CD4-positive, alpha-beta T cell (primary cell): ENCODE measurements at regions not wholly inside any gene's neighbourhood (a gene's known extent, or its start where the extent isn't known, plus 50 kb on each side); places are given as distances from the start of the nearest gene placed in this dataset.

Experiments
- ATAC-seq: fragments of 200-7000 bp; cut with Tn5 transposase; one replicate; pipeline ENCODE4 v1.10.0; 2022; ENCODE audit warnings: mild to moderate bottlenecking; ENCODE audit not compliant: poor library complexity
- CTCF ChIA-PET: fragments of 350-600 bp; sonication (Branson Sonifier 250); formaldehyde crosslinking; loops from one replicate; lab custom pipeline; 2021; ENCODE audit warnings: antibody characterized with exemption, inconsistent platforms; lab: Charles Lee
- POLR2A ChIA-PET: fragments of 350-600 bp; sonication (Branson Sonifier 250); formaldehyde crosslinking; loops from one replicate; lab custom pipeline; 2021; ENCODE audit warnings: antibody characterized with exemption, inconsistent platforms; lab: Charles Lee
- DNase-seq, 14 experiments: peaks; one replicate each; pipeline ENCODE4 v3.0.0-alpha.2; 2013 to 2020; ENCODE audit warnings: mixed read lengths in 2 of 14
- H3K27ac ChIP-seq, 2 donors: one replicate each; pipeline versions ENCODE4 v1.5.1 to v1.7.0; 2013; ENCODE audit warnings: low read length in 2 of 2, low read depth in 1 of 2, mild to moderate bottlenecking in 1 of 2
- H3K27me3 ChIP-seq, 2 experiments: 1 replicate in 1 of 2; 2 replicates in 1 of 2; pipeline versions ENCODE4 v1.6.1 to v1.7.0; 2013; ENCODE audit warnings: low read length in 2 of 2, control low read depth in 1 of 2, mild to moderate bottlenecking in 1 of 2, moderate library complexity in 1 of 2; ENCODE audit not compliant: insufficient read depth in 2 of 2, control insufficient read depth in 1 of 2
- H3K36me3 ChIP-seq: one replicate; pipeline ENCODE4 v1.6.1; 2013; ENCODE audit warnings: low read length, control low read depth; ENCODE audit not compliant: insufficient read depth
- H3K4me1 ChIP-seq: one replicate; pipeline ENCODE4 v1.6.1; 2013; ENCODE audit warnings: low read length, control low read depth; ENCODE audit not compliant: insufficient read depth
- H3K4me3 ChIP-seq: one replicate; pipeline ENCODE4 v1.5.1; 2013; ENCODE audit warnings: mild to moderate bottlenecking, low read length, moderate library complexity
- H3K9me3 ChIP-seq, 2 experiments: 1 replicate in 1 of 2; 2 replicates in 1 of 2; pipeline versions ENCODE4 v1.6.1 to v1.7.0; 2013; ENCODE audit warnings: low read length in 2 of 2, mild to moderate bottlenecking in 2 of 2, control low read depth in 1 of 2, moderate library complexity in 1 of 2; ENCODE audit not compliant: control insufficient read depth in 1 of 2, insufficient read depth in 1 of 2
- H3K27ac Mint-ChIP-seq: one replicate; pipeline ENCODE4 v1.8.0; 2020; ENCODE audit warnings: mixed read lengths
- H3K27me3 Mint-ChIP-seq: one replicate; pipeline ENCODE4 v1.8.0; 2021; ENCODE audit warnings: mixed read lengths
- H3K36me3 Mint-ChIP-seq: one replicate; pipeline ENCODE4 v1.8.0; 2021; ENCODE audit warnings: low read depth, mixed read lengths
- H3K4me1 Mint-ChIP-seq: one replicate; pipeline ENCODE4 v1.8.0; 2021; ENCODE audit warnings: low read depth, mixed read lengths
- H3K4me3 Mint-ChIP-seq: one replicate; pipeline ENCODE4 v1.8.0; 2020; ENCODE audit warnings: mild to moderate bottlenecking, mixed read lengths
- H3K9me3 Mint-ChIP-seq: one replicate; pipeline ENCODE4 v1.8.0; 2020; ENCODE audit warnings: mixed read lengths
- CTCF ChIP-seq: fragments of 200-600 bp; IDR thresholded peaks from one replicate; pipeline ENCODE4 v1.8.0; 2022; ENCODE audit warnings: antibody characterized with exemption, mild to moderate bottlenecking
- intact Hi-C, 2 experiments: fragments of 100-400 bp; cut with DNase I in 1 of 2; cut with micrococcal nuclease in 1 of 2; formaldehyde crosslinking; loops; one replicate each; pipeline versions ENCODE4 v1.15.1 to v1.9.0; 2023 to 2025; cut with DNase I, micrococcal nuclease

- Mint-ChIP-seq H3K27me3 (peaks cover 34% of the 10 kb centered on the region), H3K4me3 (no peak overlapping the region)
Observed at GRCh38 chr11:19433791-19434190, 193.0 kb upstream of the E2F8 start.

GRCh38 chr11:19433367-19433766, 192.6 kb upstream of the E2F8 start:
- Histone ChIP-seq H3K27ac (no peak overlapping the region), H3K4me3 (no peak overlapping the region), H3K27me3 (peaks cover 0 to 8% of the 10 kb centered on the region in 2 experiments), H3K36me3 (no peaks in the 10 kb centered on the region), H3K4me1 (no peaks in the 10 kb centered on the region), H3K9me3 (peaks cover 0 to 4% of the 10 kb centered on the region in 2 experiments)
- DNase-seq = no peak
- POLR2A ChIA-PET = no interaction called here
- no peak overlapping the region for H3K27ac Mint-ChIP-seq
- intact Hi-C loops = no loop called here
- no peaks in the 10 kb centered on the region for H3K9me3 Mint-ChIP-seq
- no peaks in the 10 kb centered on the region for H3K4me1 Mint-ChIP-seq
- no peaks in the 10 kb centered on the region for H3K36me3 Mint-ChIP-seq
- ATAC-seq = no peak
- peaks cover 35% of the 10 kb centered on the region for H3K27me3 Mint-ChIP-seq
- TF ChIP-seq CTCF = no peak
- CTCF ChIA-PET = no interaction called here
- H3K4me3 Mint-ChIP-seq = no peak overlapping the region

More at GRCh38 chr11:19433791-19434190, 193.0 kb upstream of the E2F8 start:
- ChIA-PET POLR2A (no interaction called here), CTCF (no interaction called here)
- intact Hi-C loops = no loop called here
- Histone ChIP-seq H3K27me3 (peaks cover 0 to 7% of the 10 kb centered on the region in 2 experiments), H3K4me1 (no peaks in the 10 kb centered on the region), H3K36me3 (no peaks in the 10 kb centered on the region), H3K9me3 (peaks cover 0 to 4% of the 10 kb centered on the region in 2 experiments), H3K4me3 (no peak overlapping the region), H3K27ac (no peak overlapping the region)
- Mint-ChIP-seq H3K4me1 (no peaks in the 10 kb centered on the region), H3K36me3 (no peaks in the 10 kb centered on the region), H3K9me3 (no peaks in the 10 kb centered on the region), H3K27ac (no peak overlapping the region)
- DNase-seq = no peak
- no peak for TF ChIP-seq CTCF
- no peak for ATAC-seq

GRCh38 chr11:19432370-19433061, 191.8 kb upstream of the E2F8 start:
- Mint-ChIP-seq H3K4me1 (no peaks in the 10 kb centered on the region), H3K9me3 (no peaks in the 10 kb centered on the region), H3K36me3 (no peaks in the 10 kb centered on the region), H3K4me3 (no peak overlapping the region), H3K27me3 (peaks cover 33% of the 10 kb centered on the region), H3K27ac (no peak overlapping the region)
- no peak overlapping the region for H3K4me3 ChIP-seq
- no peak for TF ChIP-seq CTCF
- no peak for ATAC-seq
- no peak for DNase-seq
- peaks cover 0 to 8% of the 10 kb centered on the region in 2 experiments for H3K27me3 ChIP-seq
- H3K27ac ChIP-seq = no peak overlapping the region
- no peaks in the 10 kb centered on the region for H3K36me3 ChIP-seq
- no peaks in the 10 kb centered on the region for H3K4me1 ChIP-seq
- CTCF ChIA-PET = no interaction called here
- POLR2A ChIA-PET = no interaction called here
- peaks cover 0 to 4% of the 10 kb centered on the region in 2 experiments for H3K9me3 ChIP-seq
- intact Hi-C loops = no loop called here
